ENCODE measurements at regions not wholly inside any gene's neighbourhood (a gene's known extent, or its start where the extent isn't known, plus 50 kb on each side); places are given as distances from the start of the nearest gene placed in this dataset.

DNA sequence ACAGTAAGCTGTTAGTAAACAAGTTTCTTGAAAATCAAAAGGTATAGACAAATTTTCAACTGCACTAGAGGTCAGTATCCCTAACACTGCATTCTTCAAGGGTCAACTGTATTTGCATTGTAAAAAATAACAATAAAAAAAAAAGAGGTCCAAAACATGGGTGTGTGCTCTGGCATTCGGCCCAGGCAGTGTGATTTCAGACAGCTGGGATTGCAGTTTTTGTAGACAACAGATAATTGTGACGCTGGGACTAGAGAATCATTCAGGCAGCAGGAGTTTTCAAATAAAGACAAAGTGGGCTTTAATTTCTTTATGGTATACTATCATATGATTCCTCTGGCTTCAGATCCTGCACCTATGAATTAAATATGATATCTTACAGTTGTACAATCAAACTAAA is 543.2 kb upstream of the SEMA3D start:
- H3K9me3 ChIP-seq (replicated peaks; ENCODE audit: control insufficient read depth, insufficient read depth, low read depth, low read length), result no peaks in the 10 kb centered on the region
- ATAC-seq (no peak), DNase-seq (ENCODE audit: extremely low read depth in 1 of 4, low spot score in 3 of 4) (no peak), FAIRE-seq (no peak)
- 3% methylated on average over 2 of the region's 2 CpGs for WGBS (ENCODE audit: insufficient coverage, low coverage, missing lambda C conversion rate)
- ChIA-PET POLR2A (no interaction called here), CTCF (ENCODE audit: low intra/inter-chr PET ratio) (no interaction called here)
- intact Hi-C loops (cut with micrococcal nuclease) (no loop called here), in situ Hi-C loops (cut with MboI) (no loop called here)
- H4K20me1 ChIP-seq (replicated peaks; ENCODE audit: control insufficient read depth, insufficient read depth, low read length), result no peaks in the 10 kb centered on the region
- H3K4me3 ChIP-seq, result no peak overlapping the region
- TF ChIP-seq FOXJ2 (tag; IDR thresholded peaks at IDR 0.05) (no peak), BCOR (IDR thresholded peaks at IDR 0.05) (no peak), KLF1 (tag; IDR thresholded peaks at IDR 0.05) (no peak), RB1 (IDR thresholded peaks at IDR 0.05; ENCODE audit: low read depth) (no peak), CBX3 (IDR thresholded peaks at IDR 0.05; ENCODE audit: borderline replicate concordance in 1 of 2, low read length in 2 of 2) (no peak), FOXK2 (conservative IDR thresholded peaks at IDR 0.05 in 1 of 2, IDR thresholded peaks at IDR 0.05 in 1 of 2; ENCODE audit: low read depth in 2 of 2) (no peak)
- TF ChIP-seq, protein P1, sequence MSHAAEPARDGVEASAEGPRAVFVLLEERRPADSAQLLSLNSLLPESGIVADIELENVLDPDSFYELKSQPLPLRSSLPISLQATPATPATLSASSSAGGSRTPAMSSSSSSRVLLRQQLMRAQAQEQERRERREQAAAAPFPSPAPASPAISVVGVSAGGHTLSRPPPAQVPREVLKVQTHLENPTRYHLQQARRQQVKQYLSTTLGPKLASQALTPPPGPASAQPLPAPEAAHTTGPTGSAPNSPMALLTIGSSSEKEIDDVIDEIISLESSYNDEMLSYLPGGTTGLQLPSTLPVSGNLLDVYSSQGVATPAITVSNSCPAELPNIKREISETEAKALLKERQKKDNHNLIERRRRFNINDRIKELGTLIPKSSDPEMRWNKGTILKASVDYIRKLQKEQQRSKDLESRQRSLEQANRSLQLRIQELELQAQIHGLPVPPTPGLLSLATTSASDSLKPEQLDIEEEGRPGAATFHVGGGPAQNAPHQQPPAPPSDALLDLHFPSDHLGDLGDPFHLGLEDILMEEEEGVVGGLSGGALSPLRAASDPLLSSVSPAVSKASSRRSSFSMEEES (CRISPR knock-in tag; IDR thresholded peaks at IDR 0.05), result no peak
- no peaks in the 10 kb centered on the region for H3K79me2 ChIP-seq (ENCODE audit: control insufficient read depth, insufficient read depth, low read length)
- BruUV-seq (replicated peaks), result no TSS peak
- no peaks in the 10 kb centered on the region for H3K27me3 ChIP-seq (ENCODE audit: control insufficient read depth in 2 of 2, insufficient read depth in 2 of 2, low read length in 2 of 2)
- no peaks in the 10 kb centered on the region for H3K9me1 ChIP-seq (ENCODE audit: control insufficient read depth, insufficient read depth, low read length)
- H3K4me2 ChIP-seq (ENCODE audit: insufficient read depth, low read length), result no peak overlapping the region
- H3K27ac ChIP-seq (ENCODE audit: extremely low read depth, low read depth, low read length), result no peak overlapping the region
- H3K36me3 ChIP-seq (ENCODE audit: control insufficient read depth, insufficient read depth, low read length), result no peaks in the 10 kb centered on the region
- H3K4me1 ChIP-seq (replicated peaks in 1 of 2; ENCODE audit: control insufficient read depth in 2 of 2, insufficient read depth in 2 of 2, low read length in 2 of 2), result no peaks in the 10 kb centered on the region
- no peak overlapping the region for H3K9ac ChIP-seq (ENCODE audit: insufficient read depth in 1 of 2, low read depth in 2 of 2, low read length in 2 of 2)
- H2AFZ ChIP-seq (ENCODE audit: low read depth, low read length), result no peak overlapping the region

All from K562 (cell line).